Renal pelvis (tissue), 1 donor: ENCODE measurements at regions not wholly inside any gene's neighbourhood (a gene's known extent, or its start where the extent isn't known, plus 50 kb on each side); places are given as distances from the start of the nearest gene placed in this dataset.

Experiments used
- DNase-seq: peaks from one replicate; pipeline ENCODE4 v3.0.0-alpha.2; 2013

DNA sequence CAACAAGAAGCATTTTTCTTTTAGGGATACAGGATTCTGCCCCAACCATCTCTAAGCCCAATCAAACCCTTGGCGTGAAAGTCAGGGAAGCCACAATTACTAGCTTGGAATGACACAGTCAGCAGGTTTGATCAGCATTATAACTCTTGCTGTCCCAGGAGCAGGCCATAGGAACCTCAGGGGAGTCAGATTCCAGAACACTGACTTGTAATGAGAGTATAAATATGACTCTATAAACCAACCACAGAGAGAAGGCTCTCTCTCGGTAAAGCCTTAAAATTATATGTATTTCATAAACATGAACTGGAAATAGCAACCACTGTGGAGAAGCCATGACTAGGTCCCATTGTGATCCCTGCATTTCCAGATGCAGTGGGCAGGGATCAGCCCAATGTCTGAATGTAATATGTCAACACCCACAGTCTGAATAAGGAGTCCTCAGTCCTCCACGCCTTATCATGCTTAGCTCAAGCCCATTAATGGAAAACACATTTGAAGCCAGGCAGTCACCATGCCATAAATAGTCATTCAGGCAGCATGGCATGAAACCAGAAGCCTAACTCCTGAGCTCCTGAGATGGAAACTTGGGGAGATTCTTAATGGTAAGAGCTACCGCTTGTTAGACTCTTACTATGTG lies 99.1 kb upstream of the MTNR1B start:
- no peak for DNase-seq

DNA sequence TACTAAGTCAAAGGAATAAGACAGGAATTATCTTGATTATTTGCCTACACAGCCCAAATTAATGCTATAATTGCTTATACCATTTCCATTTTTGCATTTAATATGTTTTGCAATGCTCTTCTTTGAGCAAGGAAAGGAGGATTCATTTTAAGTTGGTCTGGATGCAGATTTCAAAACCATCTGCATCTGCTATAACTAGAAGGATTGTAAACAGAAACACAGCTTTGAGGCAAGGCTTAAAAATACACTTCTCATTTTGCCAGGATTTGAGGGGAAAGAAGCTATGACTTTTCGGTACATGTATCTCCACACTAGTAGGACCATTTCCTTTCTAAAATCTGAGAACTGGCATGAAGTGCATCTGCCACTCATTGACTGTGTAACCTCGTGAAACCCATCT lies 95.9 kb upstream of the MTNR1B start:
- DNase-seq, result no peak

DNA sequence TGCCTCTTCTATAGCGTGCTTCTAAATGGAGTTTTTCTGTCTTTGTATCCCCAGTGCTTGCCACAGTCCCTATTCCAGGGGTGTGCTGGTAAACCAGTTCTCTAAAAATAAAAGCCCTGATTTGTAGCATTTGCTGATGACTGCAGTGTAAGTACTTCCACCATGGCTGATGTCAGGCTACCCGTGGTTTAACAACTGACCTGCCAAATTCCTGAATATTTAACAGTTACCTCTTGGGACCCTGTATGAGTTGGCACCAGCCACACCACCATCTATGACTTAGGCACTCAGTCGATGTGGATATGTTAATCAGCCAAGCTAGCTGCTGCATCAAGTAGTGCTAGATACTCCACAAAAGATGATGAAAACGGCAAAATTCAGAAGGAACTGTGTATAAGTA lies 94.0 kb upstream of the MTNR1B start:
- no peak for DNase-seq

GRCh38 chr11:92879086-92879485 lies 90.4 kb upstream of the MTNR1B start:
- DNase-seq, result no peak

- DNase-seq, result no peak
Measured at GRCh38 chr11:92880381-92880780, 89.1 kb upstream of the MTNR1B start.

GRCh38 chr11:92881940-92882450 lies 87.5 kb upstream of the MTNR1B start:
- DNase-seq, result no peak

- DNase-seq, result no peak
Measured at GRCh38 chr11:92882828-92883611, 86.4 kb upstream of the MTNR1B start.

- no peak for DNase-seq
Measured at GRCh38 chr11:92885600-92885999, 83.9 kb upstream of the MTNR1B start.

DNA sequence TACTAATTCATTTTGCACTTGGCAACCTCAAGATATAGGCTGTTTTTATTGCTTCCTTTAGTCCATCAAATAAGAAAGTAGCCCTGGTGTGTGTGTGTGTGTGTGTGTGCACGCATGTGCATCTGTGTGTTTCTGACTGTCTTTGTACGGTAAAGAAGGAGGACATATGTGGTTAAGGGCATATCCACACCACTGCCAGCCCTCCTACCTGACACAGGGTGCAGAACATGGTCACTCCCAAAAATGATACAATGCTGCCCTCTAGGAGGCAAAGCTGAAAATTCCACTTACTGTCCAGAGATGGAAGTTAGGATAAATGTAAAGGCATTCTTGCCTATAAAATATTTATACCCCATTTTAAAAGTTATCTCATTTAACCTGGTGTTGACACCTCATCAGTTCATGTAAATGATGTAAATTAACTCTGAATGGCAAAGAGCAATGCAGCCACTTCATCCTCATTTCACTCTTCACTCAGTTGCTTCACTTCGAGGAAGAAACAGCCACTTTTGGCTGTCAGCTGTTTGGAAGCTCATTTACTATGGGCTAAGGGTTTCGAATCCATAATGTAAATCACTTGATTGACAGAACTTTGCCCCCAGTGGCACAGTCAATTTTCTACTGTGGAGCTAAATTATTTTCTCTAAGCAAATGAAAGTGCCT lies 83.1 kb upstream of the MTNR1B start:
- peak; percentile 79 for DNase-seq

GRCh38 chr11:92888696-92889095 lies 80.8 kb upstream of the MTNR1B start:
- DNase-seq, result no peak

GRCh38 chr11:92890846-92891245 lies 78.6 kb upstream of the MTNR1B start:
- DNase-seq, result no peak

- no peak for DNase-seq
Measured at GRCh38 chr11:92892802-92893684, 76.4 kb upstream of the MTNR1B start.

- no peak for DNase-seq
Measured at GRCh38 chr11:92894197-92894596, 75.3 kb upstream of the MTNR1B start.

GRCh38 chr11:92897487-92897886 lies 72.0 kb upstream of the MTNR1B start:
- no peak for DNase-seq

DNA sequence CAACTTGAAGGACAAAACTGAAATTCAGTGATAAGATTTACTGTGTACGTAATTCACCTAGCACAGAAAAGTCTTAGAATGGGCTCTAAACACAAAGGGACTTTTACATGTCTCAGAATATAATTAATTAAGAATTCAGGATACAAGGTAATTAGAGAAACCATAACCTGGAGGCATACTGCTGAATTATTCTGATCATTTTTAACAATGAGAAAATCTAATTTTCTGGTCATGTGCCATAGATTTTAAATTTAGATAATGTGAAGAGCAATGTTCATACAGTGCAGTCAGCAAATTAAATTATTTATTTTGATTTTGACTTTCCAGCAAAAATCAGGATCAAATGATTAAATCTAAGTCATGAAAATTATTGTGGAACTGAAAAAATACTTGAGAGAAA lies 67.0 kb upstream of the MTNR1B start:
- DNase-seq, result no peak

DNA sequence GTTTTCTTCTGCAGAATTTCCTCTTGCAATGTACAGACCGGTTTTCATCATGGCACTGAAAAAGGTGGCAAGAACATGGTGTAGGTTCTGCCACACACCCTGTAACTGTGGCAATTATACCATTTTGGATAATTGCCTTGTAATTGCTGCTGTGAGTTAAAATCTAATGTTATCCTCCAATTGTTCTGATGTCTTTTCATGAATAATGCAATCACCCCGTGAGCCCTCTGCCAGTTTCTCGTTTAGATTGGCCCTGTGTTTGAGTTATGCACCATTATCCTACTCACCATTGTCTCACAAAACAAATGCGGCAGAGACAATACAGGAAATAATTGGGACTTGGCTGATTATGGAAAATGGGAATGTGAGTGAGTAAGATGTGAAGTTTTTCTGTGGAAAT lies 61.8 kb upstream of the MTNR1B start:
- DNase-seq, result no peak

DNA sequence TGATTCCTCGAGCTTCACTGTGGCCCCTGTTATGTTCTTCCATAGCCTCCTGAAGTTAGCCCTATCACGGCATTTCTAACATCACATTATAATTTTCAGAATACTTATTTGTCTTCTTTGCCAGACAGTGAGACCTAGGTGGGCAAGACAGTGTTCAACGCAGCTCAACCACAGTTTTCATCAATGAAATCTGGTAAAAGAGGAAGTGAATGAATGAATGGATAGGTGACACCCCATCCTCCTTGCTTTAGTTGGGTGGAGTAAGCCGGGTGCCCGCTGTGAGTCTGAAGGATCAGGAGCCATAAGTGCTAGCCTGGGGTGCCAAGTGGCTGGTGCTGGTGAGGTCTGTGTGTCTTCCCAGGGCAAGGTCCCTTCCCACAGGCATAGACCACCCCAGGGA lies 60.2 kb upstream of the MTNR1B start:
- no peak for DNase-seq

DNA sequence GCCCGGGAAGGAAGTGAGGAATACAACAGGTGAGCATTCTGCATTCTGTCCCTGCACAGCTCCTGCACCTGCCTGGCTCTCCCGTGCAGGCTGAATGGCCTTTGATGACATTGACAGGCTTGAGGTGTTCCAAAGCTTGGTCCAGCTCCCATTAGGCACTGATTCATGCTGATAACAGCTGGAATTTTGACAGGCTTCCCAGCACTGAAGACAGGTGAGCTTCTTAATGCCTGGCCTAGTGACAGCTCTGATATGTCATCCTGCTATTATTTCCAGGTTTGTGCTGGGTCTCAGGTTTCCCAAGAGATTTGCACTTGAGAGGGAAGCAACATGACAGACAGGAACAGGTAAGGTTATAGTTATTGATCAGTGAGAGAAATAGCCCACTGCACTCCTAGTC lies 58.0 kb upstream of the MTNR1B start:
- no peak for DNase-seq

DNA sequence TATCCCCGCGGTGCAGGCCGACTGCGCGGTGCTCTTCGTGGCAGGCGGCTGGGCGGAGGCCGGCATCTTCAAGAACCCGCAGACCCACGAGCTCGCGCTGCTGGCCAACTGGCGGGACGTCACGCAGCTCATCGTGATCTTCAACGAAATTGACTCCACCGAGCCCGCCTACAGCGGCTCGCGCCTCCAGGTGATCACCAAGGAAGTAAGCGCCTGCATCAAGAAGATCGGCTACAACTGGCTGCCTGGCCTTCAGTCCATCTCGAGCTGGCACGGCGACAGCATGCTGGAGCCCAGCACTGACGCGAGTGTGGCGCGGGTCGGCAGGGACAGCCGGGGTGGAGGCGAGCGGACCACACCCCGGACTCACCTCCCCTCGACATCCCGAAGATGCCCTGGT lies 53.9 kb upstream of the MTNR1B start:
- no peak for DNase-seq

GRCh38 chr11:92916299-92916698 lies 53.2 kb upstream of the MTNR1B start:
- DNase-seq, result no peak

- DNase-seq, result no peak
Measured at GRCh38 chr11:92917927-92918326, 51.5 kb upstream of the MTNR1B start.

DNA sequence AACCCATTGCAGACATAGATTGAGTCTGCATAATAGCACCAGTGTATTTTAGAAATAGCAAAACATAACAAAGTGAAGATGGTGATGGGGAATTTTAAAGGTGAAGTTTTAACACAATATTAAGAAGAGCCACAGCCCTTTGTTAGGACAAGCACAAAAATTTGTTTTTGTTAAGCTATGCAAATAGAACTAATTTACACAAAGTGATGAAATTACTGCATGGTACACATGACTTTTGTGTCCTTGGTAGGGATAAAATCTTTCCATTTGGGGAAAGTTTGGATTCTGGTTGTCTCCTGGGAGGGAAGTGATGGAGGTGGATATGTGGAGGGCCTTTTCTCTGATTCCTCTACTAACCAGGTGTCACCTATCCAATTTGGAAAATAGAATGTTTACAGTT lies 50.4 kb upstream of the MTNR1B start:
- DNase-seq, result no peak
